Activated B cell treated with CpG ODN at 0.5 μM for 24 hours (primary cell): ENCODE measurements at regions not wholly inside any gene's neighbourhood (a gene's known extent, or its start where the extent isn't known, plus 50 kb on each side); places are given as distances from the start of the nearest gene placed in this dataset.

Experiments
- ATAC-seq: fragments of 200-7000 bp; cut with Tn5 transposase; one replicate; pipeline ENCODE4 v1.10.0; 2021; ENCODE audit warnings: low read depth, mild to moderate bottlenecking, moderate library complexity
- CTCF ChIA-PET: fragments of 350-600 bp; sonication (Branson Sonifier 250); formaldehyde crosslinking; loops from one replicate; lab custom pipeline; 2021; ENCODE audit warnings: antibody characterized with exemption; lab: Charles Lee
- POLR2A ChIA-PET: fragments of 350-600 bp; sonication (Branson Sonifier 250); formaldehyde crosslinking; loops from one replicate; lab custom pipeline; 2021; ENCODE audit warnings: antibody characterized with exemption; lab: Charles Lee
- DNase-seq: peaks from one replicate; pipeline ENCODE4 v3.0.0; 2022
- H3K27ac Mint-ChIP-seq: one replicate; pipeline ENCODE4 v1.8.0; 2020; ENCODE audit warnings: mixed read lengths
- H3K27me3 Mint-ChIP-seq: one replicate; pipeline ENCODE4 v1.8.0; 2021; ENCODE audit warnings: mixed read lengths
- H3K36me3 Mint-ChIP-seq: one replicate; pipeline ENCODE4 v1.8.0; 2021; ENCODE audit warnings: low read depth, mixed read lengths
- H3K4me1 Mint-ChIP-seq: one replicate; pipeline ENCODE4 v1.8.0; 2021; ENCODE audit warnings: mixed read lengths
- H3K4me3 Mint-ChIP-seq: one replicate; pipeline ENCODE4 v1.8.0; 2020; ENCODE audit warnings: mild to moderate bottlenecking, mixed read lengths
- H3K9me3 Mint-ChIP-seq: one replicate; pipeline ENCODE4 v1.8.0; 2020; ENCODE audit warnings: mixed read lengths
- intact Hi-C: fragments of 100-400 bp; cut with micrococcal nuclease; formaldehyde crosslinking; loops from one replicate; pipeline ENCODE4 v1.15.1; 2024
- TF ChIP-seq, protein P1 (sequence below): fragments of 200-600 bp; IDR thresholded peaks from one replicate; pipeline ENCODE4 v1.8.0; 2022; ENCODE audit warnings: antibody characterized with exemption, mild to moderate bottlenecking

DNA sequence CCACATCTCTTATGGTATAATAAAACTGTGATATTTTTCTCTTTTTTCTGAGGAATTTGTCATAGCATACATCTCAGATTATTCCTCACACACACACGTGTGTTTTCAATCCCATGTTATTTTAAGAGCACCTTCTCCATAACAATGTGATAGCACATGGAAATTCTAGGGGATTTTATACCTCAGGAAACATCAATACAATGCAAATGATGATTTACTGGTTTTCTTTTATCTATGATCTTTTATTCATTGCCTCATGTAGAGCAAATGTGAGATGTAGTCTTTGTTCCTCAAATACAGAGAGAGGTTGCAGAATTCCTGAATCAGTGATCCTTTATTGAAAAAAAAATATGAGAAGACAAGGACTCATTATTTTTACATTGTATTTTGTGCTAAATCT lies 128.3 kb upstream of the ROBO1 start:
- intact Hi-C loops = no loop called here
- TF ChIP-seq, protein P1, sequence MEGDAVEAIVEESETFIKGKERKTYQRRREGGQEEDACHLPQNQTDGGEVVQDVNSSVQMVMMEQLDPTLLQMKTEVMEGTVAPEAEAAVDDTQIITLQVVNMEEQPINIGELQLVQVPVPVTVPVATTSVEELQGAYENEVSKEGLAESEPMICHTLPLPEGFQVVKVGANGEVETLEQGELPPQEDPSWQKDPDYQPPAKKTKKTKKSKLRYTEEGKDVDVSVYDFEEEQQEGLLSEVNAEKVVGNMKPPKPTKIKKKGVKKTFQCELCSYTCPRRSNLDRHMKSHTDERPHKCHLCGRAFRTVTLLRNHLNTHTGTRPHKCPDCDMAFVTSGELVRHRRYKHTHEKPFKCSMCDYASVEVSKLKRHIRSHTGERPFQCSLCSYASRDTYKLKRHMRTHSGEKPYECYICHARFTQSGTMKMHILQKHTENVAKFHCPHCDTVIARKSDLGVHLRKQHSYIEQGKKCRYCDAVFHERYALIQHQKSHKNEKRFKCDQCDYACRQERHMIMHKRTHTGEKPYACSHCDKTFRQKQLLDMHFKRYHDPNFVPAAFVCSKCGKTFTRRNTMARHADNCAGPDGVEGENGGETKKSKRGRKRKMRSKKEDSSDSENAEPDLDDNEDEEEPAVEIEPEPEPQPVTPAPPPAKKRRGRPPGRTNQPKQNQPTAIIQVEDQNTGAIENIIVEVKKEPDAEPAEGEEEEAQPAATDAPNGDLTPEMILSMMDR = no peak
- no peaks in the 10 kb centered on the region for H3K27me3 Mint-ChIP-seq
- H3K4me3 Mint-ChIP-seq = no peak overlapping the region
- H3K36me3 Mint-ChIP-seq = no peaks in the 10 kb centered on the region
- H3K4me1 Mint-ChIP-seq = no peaks in the 10 kb centered on the region
- no peak for ATAC-seq
- no peak for DNase-seq
- peaks cover 3% of the 10 kb centered on the region for H3K9me3 Mint-ChIP-seq
- no peak overlapping the region for H3K27ac Mint-ChIP-seq
- ChIA-PET POLR2A (no interaction called here), CTCF (no interaction called here)

DNA sequence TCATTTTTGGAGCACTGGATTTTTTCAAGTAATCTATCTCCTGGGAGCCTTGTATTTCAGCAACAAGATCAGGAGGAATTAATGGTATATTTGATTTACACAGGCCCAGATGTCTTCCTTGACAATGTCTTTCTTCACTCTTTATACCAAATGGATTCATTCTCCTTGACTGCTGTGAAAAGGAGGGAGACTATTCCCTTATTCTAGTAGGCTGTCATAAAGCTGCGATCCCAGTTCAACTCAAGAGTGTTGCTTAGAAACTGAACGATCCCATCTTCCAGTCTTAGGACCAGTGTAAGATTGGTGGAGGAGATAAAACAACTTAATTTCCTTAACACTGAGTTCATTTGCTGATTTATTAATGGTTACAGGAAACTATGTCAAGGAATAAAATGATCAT lies 119.4 kb upstream of the ROBO1 start:
- TF ChIP-seq, protein P1 = no peak
- DNase-seq (no peak), ATAC-seq (no peak)
- intact Hi-C loops = no loop called here
- Mint-ChIP-seq H3K27me3 (no peaks in the 10 kb centered on the region), H3K36me3 (no peaks in the 10 kb centered on the region), H3K27ac (no peak overlapping the region), H3K4me3 (no peak overlapping the region), H3K9me3 (peaks cover 2% of the 10 kb centered on the region), H3K4me1 (no peaks in the 10 kb centered on the region)
- POLR2A ChIA-PET = no interaction called here
- CTCF ChIA-PET = no interaction called here

DNA sequence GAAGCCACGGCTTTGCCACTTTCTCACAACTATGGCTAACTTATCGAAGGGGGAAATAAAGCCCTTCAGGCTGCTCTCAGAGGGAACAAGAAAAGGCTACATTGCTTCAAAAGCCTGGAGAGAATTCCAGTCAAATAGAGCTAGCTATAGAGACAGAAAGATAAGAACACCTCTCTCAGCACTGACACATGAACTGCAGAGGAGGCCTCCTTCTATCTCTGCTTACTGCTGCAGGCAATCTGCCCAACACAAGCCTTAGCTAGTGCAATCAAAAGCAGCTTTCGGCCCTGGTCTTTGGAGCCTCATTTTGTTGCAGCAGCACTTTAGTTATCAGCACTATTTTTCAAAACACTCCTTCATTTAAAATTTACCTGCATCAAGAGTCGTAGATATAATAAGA lies 118.4 kb upstream of the ROBO1 start:
- Mint-ChIP-seq H3K4me3 (no peak overlapping the region), H3K9me3 (no peaks in the 10 kb centered on the region), H3K36me3 (no peaks in the 10 kb centered on the region), H3K4me1 (no peaks in the 10 kb centered on the region), H3K27ac (no peak overlapping the region), H3K27me3 (no peaks in the 10 kb centered on the region)
- TF ChIP-seq, protein P1 = no peak
- POLR2A ChIA-PET = no interaction called here
- no peak for ATAC-seq
- no peak for DNase-seq
- intact Hi-C loops = no loop called here
- CTCF ChIA-PET = no interaction called here

DNA sequence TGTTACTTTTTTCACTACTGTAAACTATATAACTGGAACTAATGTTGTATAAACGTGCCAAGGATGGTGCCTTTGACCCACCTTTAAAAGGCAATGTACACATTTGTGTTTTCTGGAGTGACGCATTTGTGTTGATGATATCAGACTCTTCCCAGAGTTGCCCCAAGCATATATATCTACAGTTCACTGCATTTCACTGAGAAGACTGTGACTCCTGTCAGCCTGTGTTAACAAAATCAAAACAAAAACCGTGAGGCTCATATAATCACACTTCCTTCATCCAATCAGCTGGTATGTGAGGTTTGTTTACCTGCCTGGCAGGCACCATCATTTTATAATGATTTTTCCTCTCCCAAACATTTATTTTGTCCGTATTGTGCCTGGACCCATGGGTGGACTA lies 117.6 kb upstream of the ROBO1 start:
- intact Hi-C loops = no loop called here
- ATAC-seq (no peak), DNase-seq (no peak)
- H3K27ac Mint-ChIP-seq = no peak overlapping the region
- no peaks in the 10 kb centered on the region for H3K27me3 Mint-ChIP-seq
- ChIA-PET POLR2A (no interaction called here), CTCF (no interaction called here)
- no peaks in the 10 kb centered on the region for H3K9me3 Mint-ChIP-seq
- TF ChIP-seq, protein P1 = no peak
- no peak overlapping the region for H3K4me3 Mint-ChIP-seq
- no peaks in the 10 kb centered on the region for H3K36me3 Mint-ChIP-seq
- H3K4me1 Mint-ChIP-seq = no peaks in the 10 kb centered on the region

DNA sequence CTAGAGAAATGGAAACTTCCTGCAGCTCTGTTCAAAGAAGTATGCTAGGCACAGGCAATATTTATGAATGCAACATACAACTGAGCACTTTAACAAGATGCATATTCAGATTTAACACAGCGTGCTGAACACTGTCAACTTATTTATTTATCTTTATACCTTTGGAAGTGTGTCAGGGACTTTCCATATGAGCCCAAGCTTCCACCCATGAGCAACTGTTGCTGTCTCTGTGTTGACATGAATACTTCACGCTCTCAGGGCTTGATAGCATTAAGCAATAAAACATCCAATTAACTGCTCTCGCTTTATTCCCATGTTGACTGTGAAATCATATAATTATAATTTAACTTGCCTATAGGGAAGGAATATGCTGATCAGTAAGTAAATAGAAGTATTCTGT lies 116.6 kb upstream of the ROBO1 start:
- Mint-ChIP-seq H3K4me1 (no peaks in the 10 kb centered on the region), H3K36me3 (no peaks in the 10 kb centered on the region), H3K4me3 (no peak overlapping the region), H3K9me3 (no peaks in the 10 kb centered on the region), H3K27me3 (no peaks in the 10 kb centered on the region), H3K27ac (no peak overlapping the region)
- DNase-seq (no peak), ATAC-seq (no peak)
- POLR2A ChIA-PET = no interaction called here
- TF ChIP-seq, protein P1 = no peak
- intact Hi-C loops = no loop called here
- CTCF ChIA-PET = no interaction called here
